Hepatocyte (in vitro differentiated cells): ENCODE measurements at regions not wholly inside any gene's neighbourhood (a gene's known extent, or its start where the extent isn't known, plus 50 kb on each side); places are given as distances from the start of the nearest gene placed in this dataset.

ENCODE experiments used
- DNase-seq: peaks from one replicate; pipeline ENCODE4 v3.0.0-alpha.2; 2016; ENCODE audit warnings: low spot score
- H2AFZ ChIP-seq: fragments of 200-600 bp; sonication (generic); 2 replicates; pipeline ENCODE4 v1.6.0; 2016; ENCODE audit warnings: antibody characterized with exemption, mild to moderate bottlenecking
- H3K27ac ChIP-seq: fragments of 200-600 bp; sonication (generic); 2 replicates; pipeline ENCODE4 v1.5.1; 2016; ENCODE audit warnings: mild to moderate bottlenecking
- H3K27me3 ChIP-seq: fragments of 200-600 bp; sonication (generic); 2 replicates; pipeline ENCODE4 v1.6.1; 2016
- H3K36me3 ChIP-seq: fragments of 200-600 bp; sonication (generic); replicated peaks from 2 replicates; pipeline ENCODE4 v1.5.1; 2016; ENCODE audit warnings: low read depth; ENCODE audit not compliant: insufficient read depth
- H3K4me1 ChIP-seq: fragments of 200-600 bp; sonication (generic); 2 replicates; pipeline ENCODE4 v1.5.1; 2016; ENCODE audit warnings: mild to moderate bottlenecking, moderate library complexity; ENCODE audit not compliant: insufficient read depth
- H3K4me2 ChIP-seq: fragments of 200-600 bp; sonication (generic); 2 replicates; pipeline ENCODE4 v1.6.0; 2016
- H3K4me3 ChIP-seq: fragments of 200-600 bp; sonication (generic); 2 replicates; pipeline ENCODE4 v1.5.1; 2016; ENCODE audit warnings: mild to moderate bottlenecking
- H3K79me2 ChIP-seq: fragments of 200-600 bp; sonication (generic); 2 replicates; pipeline ENCODE4 v1.6.0; 2017; ENCODE audit warnings: mild to moderate bottlenecking
- H3K9me2 ChIP-seq: fragments of 200-600 bp; sonication (generic); replicated peaks from 2 replicates; pipeline ENCODE4 v1.6.0; 2017; ENCODE audit warnings: mild to moderate bottlenecking; ENCODE audit not compliant: insufficient read depth
- H3K9me3 ChIP-seq: fragments of 200-600 bp; sonication (generic); 2 replicates; pipeline ENCODE4 v1.5.1; 2016; ENCODE audit warnings: low read depth, mild to moderate bottlenecking
- H4K20me1 ChIP-seq: fragments of 200-600 bp; sonication (generic); 2 replicates; pipeline ENCODE4 v1.6.0; 2016; ENCODE audit warnings: mild to moderate bottlenecking; ENCODE audit not compliant: insufficient read depth, poor library complexity, severe bottlenecking
- CTCF ChIP-seq: fragments of 200-600 bp; sonication (generic); IDR thresholded peaks from 2 replicates; pipeline ENCODE4 v1.5.1; 2016; ENCODE audit warnings: antibody characterized with exemption, mild to moderate bottlenecking; ENCODE audit not compliant: poor library complexity
- EZH2 ChIP-seq: fragments of 200-600 bp; sonication (generic); IDR thresholded peaks from 2 replicates; pipeline ENCODE4 v1.6.1; 2016; ENCODE audit warnings: antibody characterized with exemption, mild to moderate bottlenecking, borderline replicate concordance
- EZH2phosphoT487 ChIP-seq: fragments of 200-600 bp; sonication (generic); IDR thresholded peaks from one replicate; pipeline ENCODE4 v1.6.1; 2018; ENCODE audit warnings: antibody characterized with exemption, mild to moderate bottlenecking, low read depth, moderate library complexity; ENCODE audit not compliant: unreplicated experiment, severe bottlenecking
- WGBS: methylation state at CpG from one replicate; pipeline ENCODE4 v1.1.6; 2016; ENCODE audit warnings: low lambda C conversion rate; ENCODE audit errors: missing lambda C conversion rate; 5-methylcytosine and 5-hydroxymethylcytosine counted together

GRCh38 chr12:70154960-70155589, 88.2 kb upstream of the CNOT2 start:
- H3K36me3 ChIP-seq: no peaks in the 10 kb centered on the region

GRCh38 chr12:70157099-70157498, 86.1 kb upstream of the CNOT2 start:
- Histone ChIP-seq H3K79me2 (no peaks in the 10 kb centered on the region), H2AFZ (no peak overlapping the region), H3K27me3 (no peaks in the 10 kb centered on the region), H3K4me3 (no peak overlapping the region), H3K36me3 (no peaks in the 10 kb centered on the region), H3K9me3 (peaks cover 15% of the 10 kb centered on the region), H3K9me2 (no peaks in the 10 kb centered on the region), H3K4me1 (no peaks in the 10 kb centered on the region), H3K4me2 (no peak overlapping the region), H4K20me1 (no peaks in the 10 kb centered on the region), H3K27ac (no peak overlapping the region)
- TF ChIP-seq EZH2: no peak
- TF ChIP-seq EZH2phosphoT487: no peak
- 87% methylated on average over 1 of the region's 1 CpG for WGBS
- no peak for DNase-seq

More at GRCh38 chr12:70154960-70155589, 88.2 kb upstream of the CNOT2 start:
- DNase-seq: no peak
- no peaks in the 10 kb centered on the region for H3K27me3 ChIP-seq
- no peak overlapping the region for H3K4me2 ChIP-seq
- TF ChIP-seq EZH2 (no peak), EZH2phosphoT487 (no peak), CTCF (no peak)
- H3K27ac ChIP-seq: no peak overlapping the region
- H3K9me2 ChIP-seq: no peaks in the 10 kb centered on the region
- H3K4me3 ChIP-seq: no peak overlapping the region
- peaks cover 15% of the 10 kb centered on the region for H3K9me3 ChIP-seq
- no peaks in the 10 kb centered on the region for H3K4me1 ChIP-seq
- H2AFZ ChIP-seq: no peak overlapping the region
- H3K79me2 ChIP-seq: no peaks in the 10 kb centered on the region
- no peaks in the 10 kb centered on the region for H4K20me1 ChIP-seq

GRCh38 chr12:70165450-70165849, 77.8 kb upstream of the CNOT2 start:
- H2AFZ ChIP-seq: no peak overlapping the region
- no peak for DNase-seq
- no peak overlapping the region for H3K27ac ChIP-seq

GRCh38 chr12:70176290-70176689, 66.9 kb upstream of the CNOT2 start:
- no peaks in the 10 kb centered on the region for H4K20me1 ChIP-seq
- no peaks in the 10 kb centered on the region for H3K79me2 ChIP-seq
- H3K4me1 ChIP-seq: no peaks in the 10 kb centered on the region
- peak; percentile 7 for DNase-seq
- H3K9me3 ChIP-seq: no peaks in the 10 kb centered on the region
- no peak overlapping the region for H3K4me2 ChIP-seq
- no peak for TF ChIP-seq EZH2phosphoT487
- TF ChIP-seq CTCF: no peak
- TF ChIP-seq EZH2: no peak
- H3K36me3 ChIP-seq: no peaks in the 10 kb centered on the region
- no peak overlapping the region for H2AFZ ChIP-seq
- H3K27me3 ChIP-seq: no peaks in the 10 kb centered on the region
- H3K27ac ChIP-seq: no peak overlapping the region
- H3K9me2 ChIP-seq: no peaks in the 10 kb centered on the region
- H3K4me3 ChIP-seq: no peak overlapping the region

More at GRCh38 chr12:70165450-70165849, 77.8 kb upstream of the CNOT2 start:
- WGBS: 90% methylated on average over 4 of the region's 4 CpGs
- Histone ChIP-seq H3K9me3 (no peaks in the 10 kb centered on the region), H3K79me2 (no peaks in the 10 kb centered on the region), H3K36me3 (no peaks in the 10 kb centered on the region), H3K27me3 (no peaks in the 10 kb centered on the region), H4K20me1 (no peaks in the 10 kb centered on the region), H3K4me1 (no peaks in the 10 kb centered on the region), H3K4me3 (no peak overlapping the region), H3K9me2 (no peaks in the 10 kb centered on the region), H3K4me2 (no peak overlapping the region)
- TF ChIP-seq CTCF (no peak), EZH2phosphoT487 (no peak), EZH2 (no peak)
